Vagina (tissue), 2 donors: ENCODE measurements at regions not wholly inside any gene's neighbourhood (a gene's known extent, or its start where the extent isn't known, plus 50 kb on each side); places are given as distances from the start of the nearest gene placed in this dataset.

Source experiments
- DNase-seq, 2 donors: peaks; one replicate each; pipeline ENCODE4 v3.0.0-alpha.2; 2017; ENCODE audit errors: extremely low spot score in 2 of 2
- H3K27ac ChIP-seq: fragments of 200-600 bp; sonication (generic); one replicate; pipeline ENCODE4 v1.5.1; 2019
- H3K27me3 ChIP-seq: fragments of 200-600 bp; sonication (generic); one replicate; pipeline ENCODE4 v1.5.1; 2019
- H3K36me3 ChIP-seq, 2 donors: fragments of 200-600 bp; sonication (generic); one replicate each; pipeline ENCODE4 v1.5.1; 2017 to 2019
- H3K4me1 ChIP-seq: fragments of 200-600 bp; sonication (generic); one replicate; pipeline ENCODE4 v1.5.1; 2019
- H3K4me3 ChIP-seq, 2 donors: fragments of 200-600 bp; sonication (generic); 1 replicate in 1 of 2; 2 replicates in 1 of 2; pipeline ENCODE4 v1.5.1; 2016 to 2019
- H3K9me3 ChIP-seq: fragments of 200-600 bp; sonication (generic); one replicate; pipeline ENCODE4 v1.5.1; 2019
- POLR2A ChIP-seq, 2 donors: fragments of 450-650 bp; IDR thresholded peaks; one replicate each; pipeline ENCODE4 v1.6.1; 2017; ENCODE audit warnings: antibody characterized with exemption in 2 of 2, mild to moderate bottlenecking in 2 of 2, moderate library complexity in 2 of 2
- POLR2AphosphoS5 ChIP-seq, 2 donors: sonication (generic); formaldehyde crosslinking; IDR thresholded peaks; one replicate each; pipeline ENCODE4 v1.9.0; 2017; ENCODE audit warnings: antibody characterized with exemption in 2 of 2, mild to moderate bottlenecking in 2 of 2, low read depth in 1 of 2; ENCODE audit not compliant: insufficient read depth in 1 of 2
- intact Hi-C: fragments of 100-400 bp; cut with DNase I; formaldehyde crosslinking; loops from one replicate; pipeline ENCODE4 v1.15.1; 2023
- TF ChIP-seq, protein P1 (sequence below), 3 experiments: fragments of 450-650 bp in 2 of 3; fragments of 200-600 bp in 1 of 3; sonication (generic) in 1 of 3; IDR thresholded peaks; one replicate each; pipeline ENCODE4 v1.5.1; 2017 to 2019; ENCODE audit warnings: antibody characterized with exemption in 3 of 3, mild to moderate bottlenecking in 2 of 3, moderate library complexity in 2 of 3

DNA sequence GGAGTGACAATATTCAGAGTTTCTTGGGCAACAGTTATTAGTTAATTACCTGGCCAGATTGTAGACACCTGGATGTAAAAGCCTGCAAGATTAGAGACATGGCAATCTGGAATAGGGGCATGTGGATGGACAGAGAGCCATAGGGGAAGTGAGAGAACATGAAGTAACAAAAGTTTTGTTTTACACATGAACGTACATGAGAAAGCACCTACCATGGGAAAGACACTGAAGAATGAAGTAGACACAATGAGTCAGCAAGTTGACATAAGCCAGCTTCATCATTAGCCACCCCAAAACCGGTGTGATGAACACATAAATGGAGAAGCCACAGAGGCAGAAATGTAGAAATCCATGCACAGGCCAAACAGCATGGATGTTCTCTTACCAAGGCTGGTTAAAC is 462.1 kb upstream of the C1orf87 start:
- H3K9me3 ChIP-seq: peaks cover 8% of the 10 kb centered on the region
- H3K27me3 ChIP-seq: no peaks in the 10 kb centered on the region
- no peaks in the 10 kb centered on the region for H3K4me1 ChIP-seq
- H3K27ac ChIP-seq: no peak overlapping the region
- TF ChIP-seq POLR2AphosphoS5 (IDR thresholded peaks at IDR 0.05; ENCODE audit: insufficient read depth in 1 of 2, low read depth in 1 of 2): no peak
- TF ChIP-seq, protein P1, sequence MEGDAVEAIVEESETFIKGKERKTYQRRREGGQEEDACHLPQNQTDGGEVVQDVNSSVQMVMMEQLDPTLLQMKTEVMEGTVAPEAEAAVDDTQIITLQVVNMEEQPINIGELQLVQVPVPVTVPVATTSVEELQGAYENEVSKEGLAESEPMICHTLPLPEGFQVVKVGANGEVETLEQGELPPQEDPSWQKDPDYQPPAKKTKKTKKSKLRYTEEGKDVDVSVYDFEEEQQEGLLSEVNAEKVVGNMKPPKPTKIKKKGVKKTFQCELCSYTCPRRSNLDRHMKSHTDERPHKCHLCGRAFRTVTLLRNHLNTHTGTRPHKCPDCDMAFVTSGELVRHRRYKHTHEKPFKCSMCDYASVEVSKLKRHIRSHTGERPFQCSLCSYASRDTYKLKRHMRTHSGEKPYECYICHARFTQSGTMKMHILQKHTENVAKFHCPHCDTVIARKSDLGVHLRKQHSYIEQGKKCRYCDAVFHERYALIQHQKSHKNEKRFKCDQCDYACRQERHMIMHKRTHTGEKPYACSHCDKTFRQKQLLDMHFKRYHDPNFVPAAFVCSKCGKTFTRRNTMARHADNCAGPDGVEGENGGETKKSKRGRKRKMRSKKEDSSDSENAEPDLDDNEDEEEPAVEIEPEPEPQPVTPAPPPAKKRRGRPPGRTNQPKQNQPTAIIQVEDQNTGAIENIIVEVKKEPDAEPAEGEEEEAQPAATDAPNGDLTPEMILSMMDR (IDR thresholded peaks at IDR 0.05): no peak
- no peak for TF ChIP-seq POLR2A (IDR thresholded peaks at IDR 0.05)
- DNase-seq: no peak
- intact Hi-C loops: no loop called here
- H3K36me3 ChIP-seq: no peaks in the 10 kb centered on the region
- H3K4me3 ChIP-seq: no peak overlapping the region

DNA sequence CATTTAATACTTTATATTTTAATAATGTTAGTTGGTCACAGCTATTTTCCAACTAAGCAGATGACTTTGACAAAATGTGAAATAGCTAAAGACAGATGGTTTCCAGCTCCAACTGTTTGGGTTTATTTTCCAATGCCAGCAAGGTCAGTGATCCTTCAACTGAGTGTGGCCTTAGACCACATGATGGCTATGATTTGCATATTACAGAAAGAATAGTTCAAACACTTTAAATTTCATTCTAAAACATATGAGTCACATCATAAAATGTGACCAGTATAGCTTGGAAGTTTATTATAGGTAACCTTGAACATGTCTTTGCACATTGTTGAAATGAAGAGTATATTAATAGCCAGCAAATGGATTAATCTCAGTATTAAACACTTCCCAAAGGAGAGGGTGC is 454.0 kb upstream of the C1orf87 start:
- H3K9me3 ChIP-seq: no peaks in the 10 kb centered on the region
- no peak overlapping the region for H3K27ac ChIP-seq
- TF ChIP-seq POLR2AphosphoS5 (IDR thresholded peaks at IDR 0.05; ENCODE audit: insufficient read depth in 1 of 2, low read depth in 1 of 2) (no peak), POLR2A (IDR thresholded peaks at IDR 0.05) (no peak)
- TF ChIP-seq, protein P1 (IDR thresholded peaks at IDR 0.05): no peak
- intact Hi-C loops: no loop called here
- no peaks in the 10 kb centered on the region for H3K4me1 ChIP-seq
- DNase-seq: no peak
- no peaks in the 10 kb centered on the region for H3K27me3 ChIP-seq
- no peak overlapping the region for H3K4me3 ChIP-seq
- H3K36me3 ChIP-seq: no peaks in the 10 kb centered on the region

DNA sequence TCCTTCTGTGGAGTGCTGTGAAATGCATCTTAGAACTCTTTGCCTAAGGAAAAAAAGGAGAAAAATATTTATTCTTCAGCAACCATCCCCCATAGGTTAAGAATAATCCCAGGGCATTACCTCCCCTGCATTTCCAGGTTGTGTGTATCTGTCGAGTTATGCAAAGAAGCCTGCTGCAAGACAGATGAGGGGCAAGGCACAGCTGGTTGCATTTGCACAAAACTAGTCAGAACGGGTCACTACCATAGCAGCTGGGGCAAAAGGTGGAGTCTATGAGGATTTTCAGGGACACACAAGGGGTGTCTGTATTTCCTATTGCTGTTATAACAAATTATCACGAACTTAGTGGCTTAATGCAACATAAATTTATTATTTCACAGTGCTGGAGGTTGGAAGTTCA is 443.4 kb upstream of the C1orf87 start:
- H3K36me3 ChIP-seq: no peaks in the 10 kb centered on the region
- TF ChIP-seq, protein P1 (IDR thresholded peaks at IDR 0.05): no peak
- H3K27ac ChIP-seq: no peak overlapping the region
- intact Hi-C loops: no loop called here
- H3K4me1 ChIP-seq: no peaks in the 10 kb centered on the region
- DNase-seq: no peak
- no peaks in the 10 kb centered on the region for H3K27me3 ChIP-seq
- H3K9me3 ChIP-seq: no peaks in the 10 kb centered on the region
- no peak overlapping the region for H3K4me3 ChIP-seq

DNA sequence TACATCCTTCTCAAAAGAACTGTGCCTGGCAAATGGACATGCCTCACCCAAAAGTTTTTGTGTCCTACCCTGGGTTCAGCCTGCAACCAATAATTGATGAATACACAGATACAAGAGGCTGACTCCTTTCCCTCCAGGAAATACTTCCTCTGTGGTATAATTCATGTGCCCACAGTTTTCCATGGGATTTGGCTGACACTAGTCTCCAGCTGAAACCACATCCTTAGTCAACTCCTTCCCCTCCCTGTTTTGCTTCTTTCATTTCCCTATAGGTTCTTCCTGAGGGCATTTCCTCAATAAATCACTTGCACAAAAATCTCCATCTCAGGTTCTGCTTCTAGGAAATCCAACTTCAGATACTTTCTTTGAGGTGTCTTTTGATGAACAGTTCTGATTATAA is 436.6 kb upstream of the C1orf87 start:
- H3K4me1 ChIP-seq: no peaks in the 10 kb centered on the region
- TF ChIP-seq, protein P1 (IDR thresholded peaks at IDR 0.05): no peak
- TF ChIP-seq POLR2A (IDR thresholded peaks at IDR 0.05): no peak
- no peak for TF ChIP-seq POLR2AphosphoS5 (IDR thresholded peaks at IDR 0.05; ENCODE audit: insufficient read depth in 1 of 2, low read depth in 1 of 2)
- no peak for DNase-seq
- H3K27me3 ChIP-seq: no peaks in the 10 kb centered on the region
- no peaks in the 10 kb centered on the region for H3K9me3 ChIP-seq
- H3K27ac ChIP-seq: no peak overlapping the region
- no peak overlapping the region for H3K4me3 ChIP-seq
- H3K36me3 ChIP-seq: no peaks in the 10 kb centered on the region
- intact Hi-C loops: no loop called here

DNA sequence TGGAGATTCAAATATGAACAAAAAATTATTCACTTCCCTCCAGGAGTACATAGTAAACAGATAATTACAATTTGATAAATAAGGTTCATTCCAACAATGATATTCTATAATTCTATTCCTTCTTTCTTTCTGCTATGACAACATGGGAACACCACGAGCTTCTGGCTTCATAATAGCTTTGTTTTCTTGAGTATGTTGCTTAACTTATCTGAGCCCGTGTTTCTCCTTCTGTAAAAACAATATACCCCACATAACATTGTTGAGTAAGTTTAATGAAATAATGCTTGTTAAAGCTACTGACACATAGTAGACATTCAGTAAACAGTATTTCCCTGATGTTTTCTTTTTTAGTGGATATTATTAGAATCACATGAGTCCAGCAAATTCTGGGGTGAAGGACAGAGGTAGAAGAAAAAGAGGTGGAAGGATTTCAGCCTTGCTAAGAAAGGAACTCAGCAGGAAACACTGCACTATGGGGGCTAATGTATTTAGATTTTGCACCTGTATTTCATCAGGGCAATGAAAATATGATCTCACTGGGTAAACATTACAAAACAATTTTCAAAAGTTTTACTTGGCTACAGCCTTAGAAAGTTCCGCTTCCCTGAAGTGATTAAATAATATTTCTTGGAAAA is 430.8 kb upstream of the C1orf87 start:
- Histone ChIP-seq H3K36me3 (no peaks in the 10 kb centered on the region), H3K9me3 (no peaks in the 10 kb centered on the region), H3K27me3 (no peaks in the 10 kb centered on the region), H3K4me1 (no peaks in the 10 kb centered on the region), H3K4me3 (no peak overlapping the region), H3K27ac (no peak overlapping the region)
- DNase-seq: no peak
- no peak for TF ChIP-seq POLR2AphosphoS5 (IDR thresholded peaks at IDR 0.05; ENCODE audit: insufficient read depth in 1 of 2, low read depth in 1 of 2)
- TF ChIP-seq POLR2A (IDR thresholded peaks at IDR 0.05): no peak
- TF ChIP-seq, protein P1 (IDR thresholded peaks at IDR 0.05): no peak
- intact Hi-C loops: no loop called here
